Effector CD8-positive, alpha-beta T cell (primary cell): ENCODE measurements at regions not wholly inside any gene's neighbourhood (a gene's known extent, or its start where the extent isn't known, plus 50 kb on each side); places are given as distances from the start of the nearest gene placed in this dataset.

Experiments used
- DNase-seq: peaks from one replicate; lab custom pipeline; 2025; lab: John Stamatoyannopoulos, UW

DNA sequence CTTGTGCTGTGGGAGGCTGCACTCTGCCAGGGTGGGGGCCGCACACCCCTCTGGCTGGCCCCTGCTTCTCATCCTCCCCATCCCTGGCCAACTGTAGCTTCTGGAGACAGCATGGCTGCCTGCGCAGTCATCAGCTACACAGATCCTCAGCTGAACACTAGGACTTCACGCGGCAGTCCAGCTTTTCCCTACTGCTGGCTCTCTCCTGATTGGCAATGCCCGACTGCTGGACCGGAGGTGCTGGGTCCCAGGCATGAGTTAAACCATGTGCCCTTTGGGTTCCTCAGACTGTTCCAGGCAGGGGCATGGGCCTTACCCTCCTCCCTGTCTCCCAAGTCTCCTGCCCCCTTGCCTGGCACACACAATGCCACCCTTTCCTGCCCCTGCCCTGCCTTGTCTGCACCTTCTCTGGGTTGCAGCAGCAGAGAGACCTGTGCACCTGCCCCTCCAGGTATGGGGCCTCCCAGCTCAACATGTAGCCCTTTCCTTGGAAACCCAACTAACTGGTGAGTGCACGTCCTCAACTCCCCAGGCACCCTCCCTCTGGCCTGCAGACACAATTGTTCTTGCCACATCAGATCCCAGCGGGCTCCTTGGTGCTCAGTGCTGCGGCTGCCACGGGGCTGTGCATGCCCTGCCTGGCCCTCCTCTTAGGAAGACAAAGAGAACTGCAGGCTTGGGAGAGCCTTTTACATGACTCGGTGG lies 1039.2 kb downstream of the TBC1D22A start:
- DNase-seq, result no peak

DNA sequence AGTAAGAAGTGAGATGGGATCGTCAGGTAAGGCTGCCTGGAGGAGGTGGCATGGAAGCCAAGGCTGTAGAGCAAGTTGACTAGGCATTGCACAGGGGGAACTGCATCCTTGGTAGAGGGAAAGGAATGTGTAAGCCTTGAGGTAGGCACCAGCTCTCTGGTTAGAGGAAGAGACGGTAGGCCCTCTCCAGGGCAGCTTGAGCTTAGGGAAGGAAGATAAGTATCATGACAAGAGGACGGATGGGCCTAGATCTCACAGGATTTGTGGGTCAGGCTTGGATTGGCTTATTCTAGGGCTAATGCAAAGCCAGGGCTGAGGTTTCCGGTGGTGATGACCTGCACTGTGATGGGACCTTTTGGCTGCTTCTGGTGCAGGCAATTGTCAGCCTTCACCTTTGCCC lies 1035.8 kb downstream of the TBC1D22A start:
- DNase-seq, result no peak

- no peak for DNase-seq
Measured at GRCh38 chr22:47797342-47797945, 1035.0 kb downstream of the TBC1D22A start.

DNA sequence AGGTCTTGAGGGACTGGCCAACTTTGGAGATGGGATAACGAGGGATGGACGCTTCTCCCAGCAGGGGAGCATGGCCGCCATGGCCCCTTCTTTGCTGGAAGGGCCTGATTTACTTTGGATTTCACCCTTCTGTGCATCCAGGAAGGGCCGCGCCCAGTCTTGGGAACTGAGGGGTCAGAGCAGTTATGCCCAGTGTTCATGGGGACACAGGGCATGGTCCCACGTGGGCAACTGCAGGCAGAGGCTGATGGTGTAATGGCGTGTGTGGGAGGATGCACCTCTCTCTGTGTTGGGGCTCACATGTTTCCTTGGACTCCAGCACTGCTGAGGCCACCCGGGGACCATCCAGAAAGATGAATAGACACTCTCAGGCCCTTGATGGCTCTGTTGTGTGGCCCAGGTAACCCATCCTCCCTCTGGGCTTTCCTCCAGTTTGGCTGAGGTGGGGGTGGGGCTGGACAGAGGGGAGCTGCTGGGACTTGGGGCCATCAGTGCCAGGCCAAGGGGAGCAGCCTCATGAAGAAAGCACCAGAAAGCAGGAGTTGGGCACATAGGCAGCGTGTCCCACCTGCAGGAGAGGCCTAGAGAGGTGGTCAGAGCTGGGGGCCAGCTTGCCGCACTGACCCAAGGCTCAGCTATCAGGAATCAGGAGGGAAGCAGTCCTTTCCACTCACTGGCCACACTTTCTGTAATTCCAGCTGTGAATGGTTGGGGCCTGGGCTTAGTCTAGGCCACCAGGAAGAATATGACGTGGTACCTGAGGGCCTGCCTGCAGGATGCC lies 1033.9 kb downstream of the TBC1D22A start:
- no peak for DNase-seq

DNA sequence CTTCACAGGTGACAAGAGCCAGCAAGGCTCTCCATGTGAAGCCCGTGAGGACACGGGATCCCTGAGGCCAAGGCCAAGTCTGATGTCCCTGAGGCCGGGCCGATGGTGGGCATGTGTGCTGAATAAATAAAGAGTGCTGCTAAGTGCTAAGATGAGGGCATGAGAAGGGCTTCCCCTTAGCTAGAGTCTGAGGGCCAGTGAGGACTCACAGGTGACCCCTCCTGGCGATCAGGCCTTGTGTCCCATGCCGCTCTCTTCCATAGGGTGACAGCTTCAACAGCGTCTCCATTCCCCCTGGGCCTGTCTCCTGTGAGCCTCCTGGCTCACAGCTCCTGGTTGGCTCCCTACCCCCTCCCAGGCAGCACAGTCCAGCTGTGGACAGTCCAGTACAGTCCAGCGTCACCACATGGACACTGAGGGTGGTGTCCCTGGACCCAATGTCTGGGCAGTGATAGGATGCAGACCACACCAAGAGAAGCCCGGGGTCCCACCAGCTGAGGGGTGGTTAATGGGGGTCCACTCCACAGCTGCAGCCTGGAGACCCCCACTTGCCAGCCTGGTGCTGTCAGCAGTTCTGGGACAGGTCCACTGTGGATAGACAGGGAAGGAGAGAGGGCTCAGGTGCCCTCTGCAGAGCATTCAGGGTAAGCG lies 1033.2 kb downstream of the TBC1D22A start:
- DNase-seq, result no peak

DNA sequence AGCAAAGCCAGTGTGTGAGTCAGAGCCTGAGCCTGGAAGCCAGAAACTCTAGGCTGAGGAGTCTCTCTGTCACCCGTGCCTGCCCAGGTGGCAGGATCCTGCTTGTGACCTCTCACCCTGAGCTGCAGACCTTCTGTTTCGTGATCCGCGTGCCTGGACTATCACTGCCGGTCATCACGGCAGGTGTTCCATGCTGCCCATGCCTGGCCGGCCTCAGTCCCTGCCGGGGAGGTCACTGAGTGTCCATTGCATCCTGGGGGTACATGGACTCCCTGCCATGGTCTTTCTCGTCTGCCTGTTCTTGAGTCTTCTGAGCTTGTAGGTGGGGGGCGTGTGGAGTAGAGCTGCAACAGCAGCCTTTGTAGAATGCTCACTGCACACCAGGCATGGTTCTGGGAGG lies 1032.4 kb downstream of the TBC1D22A start:
- DNase-seq, result no peak

GRCh38 chr22:47793304-47794101 lies 1031.1 kb downstream of the TBC1D22A start:
- DNase-seq, result no peak

GRCh38 chr22:47789171-47789570 lies 1026.7 kb downstream of the TBC1D22A start:
- no peak for DNase-seq

GRCh38 chr22:47788461-47788860 lies 1026.0 kb downstream of the TBC1D22A start:
- DNase-seq, result no peak

DNA sequence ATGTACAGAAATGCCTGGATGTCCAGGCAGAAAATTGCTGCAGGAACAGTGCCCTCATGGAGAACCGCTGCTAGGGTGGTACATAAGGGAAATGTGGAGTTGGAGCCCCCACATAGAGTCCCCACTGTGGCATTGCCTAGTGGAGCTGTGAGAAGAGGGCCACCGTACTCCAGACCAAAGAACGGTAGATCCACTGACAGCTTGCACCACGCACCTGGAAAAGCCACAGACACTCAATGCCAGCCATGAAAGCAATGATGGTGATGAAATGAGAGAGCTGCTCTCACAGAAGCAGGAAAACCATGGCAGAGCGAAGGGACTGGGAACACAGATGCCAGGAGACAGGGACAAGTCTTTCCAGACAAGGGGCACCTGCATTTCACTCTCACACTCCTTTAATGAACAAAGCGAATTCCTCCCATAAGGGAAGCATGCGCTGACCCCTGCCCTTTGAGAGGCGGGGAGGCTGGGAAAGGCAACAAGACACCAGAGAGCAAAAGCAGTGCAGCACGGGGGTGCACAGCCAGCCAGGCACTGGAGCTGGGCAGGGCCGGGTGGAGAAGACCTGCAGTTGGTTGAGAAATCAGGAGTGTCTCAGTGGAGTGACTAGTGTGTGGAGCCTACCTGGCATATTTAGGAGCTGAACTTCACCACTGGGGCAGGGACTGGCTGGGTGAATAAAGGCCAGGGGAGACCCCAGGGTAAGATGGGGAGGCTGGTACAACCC lies 1025.2 kb downstream of the TBC1D22A start:
- no peak for DNase-seq

DNA sequence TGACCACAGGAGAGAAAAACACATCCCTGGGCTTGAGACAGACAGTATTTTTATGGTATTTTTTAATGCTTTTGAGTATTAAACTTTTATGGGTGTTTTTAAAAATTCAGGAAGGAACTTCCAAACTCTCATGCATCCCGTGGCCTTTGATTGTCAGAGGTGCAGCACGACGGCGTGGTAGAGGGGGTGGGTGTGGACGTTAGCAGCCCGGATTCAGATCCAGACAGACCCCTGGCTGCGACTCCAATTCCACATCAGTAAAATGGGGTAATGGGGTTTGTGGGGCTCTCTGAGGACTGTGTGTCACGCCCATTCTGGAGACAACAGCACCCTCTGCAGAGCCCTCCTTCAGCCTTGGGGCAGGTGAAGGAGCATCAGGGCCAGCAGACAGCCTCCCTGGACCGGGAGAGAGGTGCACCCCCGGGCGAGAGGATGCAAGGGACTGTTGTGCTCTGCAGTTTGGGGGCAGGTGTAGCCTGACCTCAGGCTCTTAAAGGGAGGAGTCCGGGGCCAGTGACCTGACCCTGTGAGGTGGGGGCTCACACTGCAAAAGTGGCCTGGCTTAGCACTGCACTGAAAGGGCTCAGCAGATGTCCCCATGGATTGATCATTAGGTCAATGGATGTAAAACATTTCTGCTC lies 1024.3 kb downstream of the TBC1D22A start:
- DNase-seq, result no peak

DNA sequence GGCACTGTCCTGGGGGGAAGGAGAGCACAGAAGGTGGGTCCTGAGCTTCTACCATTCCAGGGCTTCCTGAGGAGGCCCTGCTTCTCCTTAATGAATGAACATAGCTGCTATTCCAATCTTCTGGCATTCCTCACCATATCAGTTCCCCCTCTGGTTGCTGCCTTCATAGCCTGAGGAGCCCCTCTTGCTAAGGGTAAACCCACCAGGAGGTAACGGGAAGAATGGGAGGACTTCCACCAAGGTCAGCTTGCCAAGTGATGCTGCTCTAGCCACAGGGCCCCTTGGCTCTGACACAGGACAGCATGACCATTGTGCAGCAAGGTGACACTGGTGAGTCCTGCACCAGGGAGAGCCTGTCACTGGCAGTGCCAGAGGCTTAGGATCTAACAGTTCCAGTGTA lies 1022.5 kb downstream of the TBC1D22A start:
- no peak for DNase-seq

DNA sequence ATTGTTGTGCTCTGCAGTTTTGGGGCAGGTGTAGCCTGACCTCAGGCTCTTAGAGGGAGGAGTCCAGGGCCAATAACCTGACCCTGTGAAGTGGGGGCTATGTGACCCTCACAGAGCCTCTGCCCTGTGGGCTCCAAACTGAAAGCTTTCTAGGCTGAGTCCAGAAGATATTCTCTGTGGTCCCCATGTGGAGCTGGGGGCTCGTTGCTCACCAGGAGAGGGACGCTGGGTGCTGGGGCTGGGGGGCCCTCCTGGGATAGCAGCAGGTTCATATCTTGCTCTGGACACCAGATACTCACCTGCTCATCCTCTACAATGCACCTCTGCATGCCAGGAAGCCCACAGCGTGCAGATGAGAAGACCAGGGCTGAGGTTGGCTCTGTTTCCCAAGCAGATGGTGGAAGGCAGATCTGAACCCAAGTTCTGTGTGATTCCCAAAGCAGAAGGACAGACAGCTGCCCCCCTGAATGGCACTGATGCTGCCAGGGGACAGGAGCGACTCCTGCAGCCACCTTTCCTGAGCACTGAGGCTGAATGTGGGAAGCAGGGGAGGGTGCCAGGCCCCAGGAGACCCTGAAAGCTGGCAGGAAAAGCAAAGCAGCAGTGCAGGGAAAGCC lies 1022.0 kb downstream of the TBC1D22A start:
- DNase-seq, result no peak

DNA sequence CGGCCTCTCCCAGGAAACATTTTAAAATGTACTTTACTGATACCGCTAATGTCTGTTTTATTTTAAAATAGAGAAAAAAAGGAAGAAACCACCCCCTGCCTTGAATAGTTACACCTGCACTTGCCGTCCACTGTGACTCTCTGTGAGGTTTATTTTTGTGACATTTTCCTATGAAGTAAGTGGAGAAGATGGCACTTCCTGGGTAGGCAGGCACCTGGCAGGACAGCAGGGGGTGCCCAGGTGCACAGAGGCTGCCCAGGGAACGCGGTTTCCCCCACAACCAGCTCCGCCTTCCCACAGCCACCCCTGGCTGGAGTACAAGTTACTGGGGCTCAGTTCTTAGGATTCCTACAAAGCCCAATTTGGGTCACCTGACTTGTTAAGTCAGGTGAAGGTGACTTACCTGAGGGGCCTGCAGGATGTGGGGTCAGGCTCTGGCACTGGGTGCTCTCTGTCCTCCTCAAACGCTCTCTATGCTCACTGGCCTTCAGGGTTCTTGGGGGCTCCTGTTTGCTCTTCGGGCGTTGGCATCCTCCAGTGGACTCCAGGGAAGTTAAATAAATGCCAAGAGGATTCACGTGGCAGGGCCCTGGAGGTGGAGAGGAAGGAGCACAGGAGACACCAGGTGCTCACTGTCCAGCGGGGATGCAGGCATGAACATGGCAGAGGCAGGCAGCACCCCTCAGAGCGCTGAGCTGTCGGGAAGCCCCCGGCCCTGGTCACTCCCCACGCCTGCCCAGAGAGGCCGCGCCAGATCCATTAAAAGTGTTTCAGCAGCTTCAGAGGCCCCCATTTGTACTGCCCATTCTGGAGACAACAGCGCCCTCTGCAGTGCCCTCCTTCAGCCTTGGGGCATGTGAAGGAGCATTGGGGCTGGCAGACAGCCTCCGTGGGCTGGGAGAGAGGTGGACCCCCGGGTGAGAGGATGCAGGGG lies 1021.2 kb downstream of the TBC1D22A start:
- no peak for DNase-seq

GRCh38 chr22:47782328-47783075 lies 1020.1 kb downstream of the TBC1D22A start:
- DNase-seq, result no peak

- no peak for DNase-seq
Measured at GRCh38 chr22:47781427-47782111, 1019.1 kb downstream of the TBC1D22A start.

DNA sequence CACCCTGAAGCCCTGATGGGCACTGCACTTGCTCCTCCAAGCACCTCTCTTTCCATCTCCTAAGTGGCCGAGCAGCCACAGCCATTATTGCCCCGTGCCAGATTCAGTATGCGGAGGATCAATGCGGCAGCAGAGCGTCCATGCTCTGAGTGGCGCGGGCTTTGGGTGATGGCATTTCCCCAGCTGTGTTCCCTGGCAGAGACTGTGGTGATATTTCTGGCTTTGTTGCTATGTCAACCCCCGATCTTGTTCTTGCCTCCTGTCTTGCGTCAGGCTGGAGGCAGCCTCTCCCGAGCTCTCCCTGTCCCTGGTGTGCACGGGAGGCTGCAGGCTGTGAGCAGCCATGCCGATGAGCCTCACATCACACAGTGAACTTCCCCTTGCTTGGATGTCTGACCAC lies 1018.6 kb downstream of the TBC1D22A start:
- DNase-seq, result no peak
